C4-2B (cell line): ENCODE measurements at regions not wholly inside any gene's neighbourhood (a gene's known extent, or its start where the extent isn't known, plus 50 kb on each side); places are given as distances from the start of the nearest gene placed in this dataset.
A peak's percentile ranks its signal among the peaks of the same experiment; 100 is the strongest.

Experiments
- ZFX ChIP-seq: fragments of 450-650 bp; IDR thresholded peaks from 2 replicates; pipeline ENCODE4 v1.6.1; 2017
- TF ChIP-seq, protein P1 (sequence below): fragments of 450-650 bp; conservative IDR thresholded peaks from 2 replicates; pipeline ENCODE4 v1.5.1; 2017; ENCODE audit warnings: mild to moderate bottlenecking

DNA sequence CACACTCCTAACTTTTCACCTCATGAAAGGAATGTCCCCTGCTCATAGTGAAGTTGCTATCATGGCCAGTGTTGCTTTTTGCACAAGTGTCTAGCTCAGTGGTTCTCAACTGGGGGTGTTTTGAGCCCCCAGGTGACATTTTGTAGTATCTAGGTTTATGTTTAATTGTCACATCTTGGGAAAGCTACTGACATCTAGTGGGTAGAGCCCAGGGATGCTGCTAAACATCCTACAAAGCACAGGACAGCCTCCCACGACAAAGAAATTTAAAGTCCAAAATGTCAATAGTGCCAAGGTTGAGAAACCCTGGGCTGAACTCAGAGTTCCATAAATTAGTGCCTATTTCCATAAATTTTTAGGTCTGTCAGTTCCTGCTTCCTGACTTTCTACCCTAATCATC lies 70.7 kb upstream of the HCCS start:
- TF ChIP-seq, protein P1, sequence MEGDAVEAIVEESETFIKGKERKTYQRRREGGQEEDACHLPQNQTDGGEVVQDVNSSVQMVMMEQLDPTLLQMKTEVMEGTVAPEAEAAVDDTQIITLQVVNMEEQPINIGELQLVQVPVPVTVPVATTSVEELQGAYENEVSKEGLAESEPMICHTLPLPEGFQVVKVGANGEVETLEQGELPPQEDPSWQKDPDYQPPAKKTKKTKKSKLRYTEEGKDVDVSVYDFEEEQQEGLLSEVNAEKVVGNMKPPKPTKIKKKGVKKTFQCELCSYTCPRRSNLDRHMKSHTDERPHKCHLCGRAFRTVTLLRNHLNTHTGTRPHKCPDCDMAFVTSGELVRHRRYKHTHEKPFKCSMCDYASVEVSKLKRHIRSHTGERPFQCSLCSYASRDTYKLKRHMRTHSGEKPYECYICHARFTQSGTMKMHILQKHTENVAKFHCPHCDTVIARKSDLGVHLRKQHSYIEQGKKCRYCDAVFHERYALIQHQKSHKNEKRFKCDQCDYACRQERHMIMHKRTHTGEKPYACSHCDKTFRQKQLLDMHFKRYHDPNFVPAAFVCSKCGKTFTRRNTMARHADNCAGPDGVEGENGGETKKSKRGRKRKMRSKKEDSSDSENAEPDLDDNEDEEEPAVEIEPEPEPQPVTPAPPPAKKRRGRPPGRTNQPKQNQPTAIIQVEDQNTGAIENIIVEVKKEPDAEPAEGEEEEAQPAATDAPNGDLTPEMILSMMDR = peak; percentile 8; the same call in 1 of the 2 replicates
- no peak for TF ChIP-seq ZFX
